Stomach (tissue), 8 donors: ENCODE measurements at regions not wholly inside any gene's neighbourhood (a gene's known extent, or its start where the extent isn't known, plus 50 kb on each side); places are given as distances from the start of the nearest gene placed in this dataset.

Experiments used
- DNase-seq, 2 donors: peaks; one replicate each; pipeline versions ENCODE4 v3.0.0 to v3.0.0-alpha.2; 2013 to 2019
- H3K27ac ChIP-seq, 5 donors: fragments of 200-600 bp in 4 of 5; sonication (generic) in 4 of 5; one replicate each; pipeline ENCODE4 v1.5.1; 2013 to 2019; ENCODE audit warnings: mild to moderate bottlenecking in 1 of 5, moderate library complexity in 1 of 5
- H3K27me3 ChIP-seq, 3 donors: fragments of 200-600 bp; sonication (generic); one replicate each; pipeline ENCODE4 v1.5.1; 2017 to 2019; ENCODE audit warnings: mixed run types in 1 of 3
- H3K36me3 ChIP-seq, 4 donors: fragments of 200-600 bp; sonication (generic); 1 replicate in 3 of 4; 2 replicates in 1 of 4; pipeline ENCODE4 v1.5.1; 2016 to 2019
- H3K4me1 ChIP-seq, 4 donors: fragments of 200-600 bp; sonication (generic); one replicate each; pipeline ENCODE4 v1.5.1; 2016 to 2019
- H3K4me3 ChIP-seq, 4 donors: fragments of 200-600 bp; sonication (generic) in 3 of 4; one replicate each; pipeline ENCODE4 v1.5.1; 2016 to 2019; ENCODE audit warnings: mild to moderate bottlenecking in 1 of 4
- H3K9me3 ChIP-seq, 4 donors: fragments of 200-600 bp; sonication (generic); one replicate each; pipeline ENCODE4 v1.5.1; 2016 to 2019
- CTCF ChIP-seq, 7 experiments: fragments of 450-650 bp in 4 of 7; fragments of 200-600 bp in 3 of 7; sonication (generic) in 3 of 7; IDR thresholded peaks; one replicate each; pipeline ENCODE4 v1.5.1; 2016 to 2019; ENCODE audit warnings: antibody characterized with exemption in 7 of 7, control low read depth in 2 of 7, mild to moderate bottlenecking in 1 of 7
- EP300 ChIP-seq: sonication (generic); formaldehyde crosslinking; IDR thresholded peaks from one replicate; pipeline ENCODE4 v1.6.1; 2017; ENCODE audit warnings: antibody characterized with exemption
- POLR2A ChIP-seq, 4 donors: fragments of 450-650 bp; IDR thresholded peaks; one replicate each; pipeline ENCODE4 v1.6.1; 2016; ENCODE audit warnings: antibody characterized with exemption in 4 of 4, control low read depth in 2 of 4, mild to moderate bottlenecking in 1 of 4, moderate library complexity in 1 of 4
- POLR2AphosphoS5 ChIP-seq, 3 donors: sonication (generic); formaldehyde crosslinking; IDR thresholded peaks; one replicate each; pipeline ENCODE4 v1.6.1; 2016; ENCODE audit warnings: antibody characterized with exemption in 3 of 3
- WGBS, 5 donors: extraction: QIAGEN DNeasy Blood & Tissue Kit in 3 of 5; methylation state at CpG; one replicate each; pipeline versions ENCODE4 v1.1.5 to v1.1.7; 2013 to 2018; 5-methylcytosine and 5-hydroxymethylcytosine counted together
- intact Hi-C: fragments of 100-400 bp; cut with DNase I; formaldehyde crosslinking; loops from one replicate; pipeline ENCODE4 v1.15.1; 2023; ENCODE audit warnings: low total_unique reads
- donor health status: healthy with polysubstance abuse.
- donor health status: Bipolar disorder and iron deficiency.
- donor health status: healthy.

DNA sequence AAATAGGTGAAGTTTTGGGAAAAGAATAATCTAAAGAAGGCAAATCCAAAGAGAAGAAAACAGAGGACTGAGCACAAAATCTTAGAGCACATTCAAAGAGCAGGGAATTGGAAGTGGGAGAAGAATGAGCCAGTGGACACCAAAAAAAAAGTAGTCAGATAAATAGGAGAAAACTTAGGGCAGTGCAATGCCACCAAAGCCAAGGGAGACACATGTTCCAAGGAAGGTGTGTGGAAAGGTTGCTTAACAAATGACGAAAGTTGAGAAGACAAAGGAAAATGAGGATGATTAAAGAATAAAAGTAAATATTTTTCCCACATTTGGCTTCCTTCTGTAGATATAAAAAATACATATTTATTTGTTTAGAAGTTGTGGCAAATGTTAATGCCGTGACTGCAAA is 237.6 kb downstream of the TANC2 start:
- WGBS, 5 donors: 93 to 100% (median 96%) methylated on average over 2 of the region's 2 CpGs
- no peak overlapping the region for H3K27ac ChIP-seq
- peaks cover 0 to 10% (median 8%) of the 10 kb centered on the region in 4 donors for H3K36me3 ChIP-seq
- H3K4me3 ChIP-seq: no peak overlapping the region
- H3K4me1 ChIP-seq: no peaks in the 10 kb centered on the region
- no peak for DNase-seq
- TF ChIP-seq POLR2AphosphoS5 (IDR thresholded peaks at IDR 0.05) (no peak), POLR2A (IDR thresholded peaks at IDR 0.05) (no peak), CTCF (IDR thresholded peaks at IDR 0.05) (no peak)
- peaks cover 0 to 15% (median 10%) of the 10 kb centered on the region in 4 donors for H3K9me3 ChIP-seq
- H3K27me3 ChIP-seq: no peaks in the 10 kb centered on the region
- intact Hi-C loops: no loop called here

GRCh38 chr17:63221939-63222338 is 224.2 kb downstream of the CYB561 start:
- no peak overlapping the region for H3K27ac ChIP-seq
- H3K4me3 ChIP-seq: no peak overlapping the region
- TF ChIP-seq EP300: no peak
- no peak for TF ChIP-seq CTCF (IDR thresholded peaks at IDR 0.05)
- TF ChIP-seq POLR2A (IDR thresholded peaks at IDR 0.05): no peak
- no peak for TF ChIP-seq POLR2AphosphoS5 (IDR thresholded peaks at IDR 0.05)
- no peaks in the 10 kb centered on the region for H3K36me3 ChIP-seq
- intact Hi-C loops: no loop called here
- 87 to 96% (median 94%) methylated on average over 1 of the region's 1 CpG for WGBS, 5 donors
- H3K4me1 ChIP-seq: no peaks in the 10 kb centered on the region
- no peaks in the 10 kb centered on the region for H3K9me3 ChIP-seq
- H3K27me3 ChIP-seq: no peaks in the 10 kb centered on the region
- DNase-seq: no peak

- no peak for DNase-seq
- TF ChIP-seq POLR2AphosphoS5 (IDR thresholded peaks at IDR 0.05) (no peak), CTCF (IDR thresholded peaks at IDR 0.05) (no peak), POLR2A (IDR thresholded peaks at IDR 0.05) (no peak), EP300 (no peak)
- intact Hi-C loops: no loop called here
- H3K4me1 ChIP-seq: no peaks in the 10 kb centered on the region
- no peak overlapping the region for H3K4me3 ChIP-seq
- H3K27ac ChIP-seq: no peak overlapping the region
- no peaks in the 10 kb centered on the region for H3K27me3 ChIP-seq
- WGBS, 5 donors: 92 to 100% (median 100%) methylated on average over 1 of the region's 1 CpG
- H3K9me3 ChIP-seq: no peaks in the 10 kb centered on the region
- H3K36me3 ChIP-seq: no peaks in the 10 kb centered on the region
Observed at GRCh38 chr17:63222655-63223054, 223.5 kb downstream of the CYB561 start.

GRCh38 chr17:63223212-63223911 is 222.7 kb downstream of the CYB561 start:
- H3K27ac ChIP-seq: no peak overlapping the region
- no peak overlapping the region for H3K4me3 ChIP-seq
- no peaks in the 10 kb centered on the region for H3K4me1 ChIP-seq
- WGBS, 5 donors: 91 to 96% (median 92%) methylated on average over 7 of the region's 7 CpGs
- DNase-seq: no peak
- no peak for TF ChIP-seq POLR2A (IDR thresholded peaks at IDR 0.05)
- TF ChIP-seq POLR2AphosphoS5 (IDR thresholded peaks at IDR 0.05): no peak
- no peak for TF ChIP-seq EP300
- TF ChIP-seq CTCF (IDR thresholded peaks at IDR 0.05): no peak
- H3K36me3 ChIP-seq: no peaks in the 10 kb centered on the region
- H3K27me3 ChIP-seq: no peaks in the 10 kb centered on the region
- no peaks in the 10 kb centered on the region for H3K9me3 ChIP-seq
- intact Hi-C loops: no loop called here
